AG04450 (cell line): ENCODE measurements at regions not wholly inside any gene's neighbourhood (a gene's known extent, or its start where the extent isn't known, plus 50 kb on each side); places are given as distances from the start of the nearest gene placed in this dataset.

Experiments
- CTCF ChIA-PET: fragments of 300-600, 350-600 bp; formaldehyde crosslinking; extraction: SDS; loops from one replicate; lab custom pipeline; 2022; ENCODE audit warnings: antibody characterized with exemption, inconsistent platforms; lab: Charles Lee
- POLR2A ChIA-PET: fragments of 350-600 bp; formaldehyde crosslinking; extraction: SDS; loops from one replicate; lab custom pipeline; 2021; ENCODE audit warnings: antibody characterized with exemption, inconsistent platforms; lab: Yijun Ruan, JAX
- DNase-seq: peaks from one replicate; pipeline ENCODE4 v3.0.0-alpha.2; 2011; ENCODE audit warnings: low read depth, low spot score
- H3K27ac ChIP-seq: one replicate; pipeline ENCODE4 v1.5.1; 2012; ENCODE audit warnings: low read depth, low read length, control low read depth
- H3K27me3 ChIP-seq: one replicate; pipeline ENCODE4 v1.6.0; 2012; ENCODE audit warnings: low read length; ENCODE audit not compliant: control insufficient read depth, insufficient read depth
- H3K4me3 ChIP-seq: 2 replicates; pipeline ENCODE4 v1.5.1; 2011; ENCODE audit warnings: mild to moderate bottlenecking, low read depth, low read length, control low read depth
- H3K9me3 ChIP-seq: 2 replicates; pipeline ENCODE4 v1.5.1; 2012; ENCODE audit warnings: low read length; ENCODE audit not compliant: control insufficient read depth, insufficient read depth
- TF ChIP-seq, protein P1 (sequence below): IDR thresholded peaks from 2 replicates; pipeline ENCODE4 v1.5.1; 2011; ENCODE audit warnings: low read depth, low read length, control low read depth, inconsistent platforms

DNA sequence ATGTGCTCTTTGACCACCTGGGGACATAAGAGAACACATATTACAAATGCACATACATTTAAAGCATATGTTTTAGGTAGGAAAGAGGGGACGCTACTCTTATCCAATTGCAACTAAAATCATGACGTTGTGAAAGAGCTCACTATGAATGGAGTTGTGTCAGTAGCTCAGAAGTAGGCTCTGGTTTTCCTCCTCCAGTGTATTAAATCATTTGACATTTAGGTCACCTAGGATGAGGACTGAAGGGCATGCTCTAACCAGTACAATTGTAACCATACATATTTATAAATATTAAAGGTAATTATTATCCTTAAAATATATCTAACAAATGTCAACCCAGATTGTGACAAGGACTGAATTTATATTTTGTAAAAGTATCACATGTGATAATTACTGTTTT, 389.0 kb downstream of the KLF12 start:
- Histone ChIP-seq H3K9me3 (no peaks in the 10 kb centered on the region), H3K4me3 (no peak overlapping the region), H3K27ac (no peak overlapping the region), H3K27me3 (no peaks in the 10 kb centered on the region)
- POLR2A ChIA-PET = no interaction called here
- TF ChIP-seq, protein P1, sequence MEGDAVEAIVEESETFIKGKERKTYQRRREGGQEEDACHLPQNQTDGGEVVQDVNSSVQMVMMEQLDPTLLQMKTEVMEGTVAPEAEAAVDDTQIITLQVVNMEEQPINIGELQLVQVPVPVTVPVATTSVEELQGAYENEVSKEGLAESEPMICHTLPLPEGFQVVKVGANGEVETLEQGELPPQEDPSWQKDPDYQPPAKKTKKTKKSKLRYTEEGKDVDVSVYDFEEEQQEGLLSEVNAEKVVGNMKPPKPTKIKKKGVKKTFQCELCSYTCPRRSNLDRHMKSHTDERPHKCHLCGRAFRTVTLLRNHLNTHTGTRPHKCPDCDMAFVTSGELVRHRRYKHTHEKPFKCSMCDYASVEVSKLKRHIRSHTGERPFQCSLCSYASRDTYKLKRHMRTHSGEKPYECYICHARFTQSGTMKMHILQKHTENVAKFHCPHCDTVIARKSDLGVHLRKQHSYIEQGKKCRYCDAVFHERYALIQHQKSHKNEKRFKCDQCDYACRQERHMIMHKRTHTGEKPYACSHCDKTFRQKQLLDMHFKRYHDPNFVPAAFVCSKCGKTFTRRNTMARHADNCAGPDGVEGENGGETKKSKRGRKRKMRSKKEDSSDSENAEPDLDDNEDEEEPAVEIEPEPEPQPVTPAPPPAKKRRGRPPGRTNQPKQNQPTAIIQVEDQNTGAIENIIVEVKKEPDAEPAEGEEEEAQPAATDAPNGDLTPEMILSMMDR = no peak
- no peak for DNase-seq
- CTCF ChIA-PET = interaction anchor here (0.5 kb wide), 1 partner anchor 22 kb away, joined by 4 read pairs; no protein-coding TSS in a partner anchor

DNA sequence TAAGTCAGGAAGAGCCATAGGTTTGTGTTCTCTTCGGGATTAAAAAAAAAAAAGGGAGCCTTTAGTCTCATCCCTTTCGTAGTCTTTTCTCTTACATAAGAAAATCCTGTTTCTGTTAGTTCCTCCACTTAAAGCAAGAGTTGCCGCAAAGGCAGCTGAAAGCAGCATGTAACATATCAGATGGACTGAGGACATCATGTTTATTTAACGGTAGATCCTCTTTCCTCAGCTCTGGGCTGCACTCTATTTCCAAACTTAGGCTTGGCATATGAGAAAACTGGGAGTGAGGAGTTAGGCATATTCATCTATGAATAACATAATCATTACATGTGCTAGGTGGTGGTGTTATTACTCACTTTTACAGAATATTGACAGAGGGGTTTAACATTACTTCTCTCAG, 391.2 kb downstream of the KLF12 start:
- Histone ChIP-seq H3K9me3 (no peaks in the 10 kb centered on the region), H3K27me3 (no peaks in the 10 kb centered on the region), H3K27ac (no peak overlapping the region), H3K4me3 (no peak overlapping the region)
- no peak for DNase-seq
- ChIA-PET CTCF (no interaction called here), POLR2A (no interaction called here)
- TF ChIP-seq, protein P1 = no peak

DNA sequence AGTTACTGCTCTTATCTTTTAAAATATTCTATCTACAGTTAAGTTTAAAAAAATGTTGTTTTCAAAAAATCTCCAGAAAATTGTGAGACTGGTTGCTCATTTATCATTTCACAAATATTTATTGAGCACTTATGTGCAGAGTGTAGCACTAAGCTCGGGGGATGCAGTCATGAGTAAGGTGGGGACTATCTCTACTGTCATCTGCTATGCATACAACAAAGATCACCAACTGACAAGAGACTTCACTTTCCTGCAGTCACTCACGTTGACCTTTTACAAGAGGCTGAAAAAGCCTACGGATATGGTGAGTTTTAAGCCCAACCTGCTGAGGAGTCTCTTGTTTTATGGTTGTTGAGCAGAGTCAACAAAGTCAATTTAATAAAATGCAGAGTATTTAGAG, 392.5 kb downstream of the KLF12 start:
- H3K27ac ChIP-seq = no peak overlapping the region
- no peaks in the 10 kb centered on the region for H3K27me3 ChIP-seq
- ChIA-PET CTCF (interaction anchor here (1.3 to 1.6 kb wide), 2 partner anchors 10 to 1516 kb away, joined by 5 to 7 read pairs; no protein-coding TSS in a partner anchor), POLR2A (no interaction called here)
- TF ChIP-seq, protein P1 = no peak
- no peak for DNase-seq
- no peaks in the 10 kb centered on the region for H3K9me3 ChIP-seq
- no peak overlapping the region for H3K4me3 ChIP-seq

DNA sequence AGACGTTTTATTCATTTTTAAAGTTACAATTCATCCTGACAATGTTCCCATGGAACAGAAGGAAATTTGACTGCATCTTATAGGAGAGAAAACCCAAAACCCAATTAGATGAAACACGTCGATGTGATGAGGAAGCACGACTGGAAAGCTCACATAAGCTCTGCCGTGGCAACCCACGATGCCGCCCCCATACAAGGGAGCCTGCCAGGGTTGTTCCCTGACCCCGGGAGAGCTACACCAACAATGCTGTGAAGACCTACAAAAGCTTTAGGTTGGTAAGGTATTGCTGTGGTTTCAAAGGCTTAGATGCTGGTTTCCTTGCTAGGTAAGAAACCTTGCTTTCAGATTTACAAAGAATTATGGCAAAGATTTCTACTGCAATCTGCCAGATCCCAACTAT, 393.1 kb downstream of the KLF12 start:
- no peak overlapping the region for H3K27ac ChIP-seq
- POLR2A ChIA-PET = no interaction called here
- H3K9me3 ChIP-seq = no peaks in the 10 kb centered on the region
- TF ChIP-seq, protein P1 = no peak
- CTCF ChIA-PET = interaction anchor here (1.6 kb wide), 1 partner anchor 1517 kb away, joined by 5 read pairs; no protein-coding TSS in a partner anchor
- no peaks in the 10 kb centered on the region for H3K27me3 ChIP-seq
- no peak overlapping the region for H3K4me3 ChIP-seq
- no peak for DNase-seq

DNA sequence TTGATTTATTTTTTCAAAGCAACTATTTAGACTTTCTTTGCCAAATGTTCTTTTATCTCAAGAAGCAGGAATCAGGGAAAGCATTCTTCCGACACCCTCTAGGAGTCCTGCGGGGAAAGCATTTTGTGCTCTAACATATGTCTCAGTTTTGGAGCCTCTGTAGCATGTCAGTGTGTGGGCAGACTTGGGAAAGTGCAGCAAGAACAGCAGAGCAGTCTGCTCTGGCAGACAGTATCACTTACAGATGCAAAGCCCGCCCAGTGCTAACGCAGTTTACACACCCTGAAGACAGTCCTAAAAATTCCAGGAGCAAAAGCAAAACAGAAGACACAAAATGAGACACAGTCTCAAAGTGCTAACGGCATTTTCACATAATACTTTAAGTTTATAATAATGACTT, 393.5 kb downstream of the KLF12 start:
- Histone ChIP-seq H3K27me3 (no peaks in the 10 kb centered on the region), H3K4me3 (no peak overlapping the region), H3K9me3 (no peaks in the 10 kb centered on the region), H3K27ac (no peak overlapping the region)
- ChIA-PET POLR2A (no interaction called here), CTCF (interaction anchor here (1.6 kb wide), 1 partner anchor 1517 kb away, joined by 5 read pairs; no protein-coding TSS in a partner anchor)
- DNase-seq = no peak
- TF ChIP-seq, protein P1 = no peak
